Activated CD4-positive, alpha-beta T cell treated with anti-CD3 and anti-CD28 coated beads for 48 hours (primary cell): ENCODE measurements at regions not wholly inside any gene's neighbourhood (a gene's known extent, or its start where the extent isn't known, plus 50 kb on each side); places are given as distances from the start of the nearest gene placed in this dataset.

Experiments
- DNase-seq: peaks from one replicate; pipeline ENCODE4 v3.0.0-alpha.2; 2020

DNA sequence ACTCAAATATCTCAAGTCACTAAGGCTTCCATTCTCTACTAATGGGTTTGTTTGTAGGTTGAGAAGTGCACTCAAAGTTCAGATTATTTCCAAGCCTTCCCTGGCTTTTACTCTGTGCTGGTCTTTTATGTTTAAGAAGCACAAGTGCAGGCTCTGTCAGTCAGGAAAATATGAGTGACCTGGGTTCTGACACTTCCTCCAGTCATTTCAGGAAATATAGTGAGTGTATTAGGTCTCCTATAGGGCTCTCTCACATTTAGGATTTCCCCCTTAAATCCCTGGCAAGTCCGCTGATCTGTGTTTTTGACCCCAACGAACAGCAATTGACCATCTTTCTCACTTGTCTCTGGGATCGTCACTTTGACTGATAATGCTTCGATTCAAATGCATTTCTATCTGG is 210.2 kb downstream of the ARPP21 start:
- DNase-seq = no peak

DNA sequence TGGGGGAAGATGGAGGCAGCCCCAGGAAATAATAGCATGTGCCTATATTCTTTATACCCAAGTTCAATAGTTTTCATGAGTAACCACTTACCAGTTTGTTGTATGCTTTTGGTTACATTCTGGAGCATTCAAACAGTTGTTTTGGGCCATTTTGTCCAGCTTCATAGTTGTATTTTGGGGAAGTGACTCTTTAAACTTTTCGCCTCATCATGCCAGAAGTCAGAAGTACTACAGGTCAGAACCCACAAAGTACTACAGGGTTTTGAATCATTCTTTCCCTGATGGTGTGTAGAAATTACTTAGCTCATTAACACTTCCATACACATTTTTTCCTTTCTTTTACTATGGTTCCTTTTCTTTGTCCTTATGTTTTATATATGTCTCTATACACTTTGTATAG is 210.6 kb downstream of the ARPP21 start:
- DNase-seq = no peak

DNA sequence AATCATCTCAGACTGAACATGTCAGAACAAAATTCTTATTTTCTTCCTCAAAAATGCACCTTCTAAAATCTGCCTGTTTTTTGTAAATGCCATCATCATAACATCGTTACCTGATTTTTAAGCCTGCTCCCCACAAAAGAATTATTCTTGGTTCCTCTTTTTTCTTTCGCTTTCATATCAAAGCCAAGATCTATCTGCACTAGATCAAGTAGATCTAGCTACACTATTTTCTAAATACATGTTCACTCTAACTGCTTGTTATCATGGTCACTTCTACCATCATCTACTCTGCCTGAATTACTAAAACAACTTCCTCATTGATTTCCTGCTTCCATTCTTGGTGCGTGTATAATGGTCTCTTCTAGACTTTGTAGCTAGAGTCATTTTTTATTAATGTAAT is 217.7 kb downstream of the ARPP21 start:
- no peak for DNase-seq

DNA sequence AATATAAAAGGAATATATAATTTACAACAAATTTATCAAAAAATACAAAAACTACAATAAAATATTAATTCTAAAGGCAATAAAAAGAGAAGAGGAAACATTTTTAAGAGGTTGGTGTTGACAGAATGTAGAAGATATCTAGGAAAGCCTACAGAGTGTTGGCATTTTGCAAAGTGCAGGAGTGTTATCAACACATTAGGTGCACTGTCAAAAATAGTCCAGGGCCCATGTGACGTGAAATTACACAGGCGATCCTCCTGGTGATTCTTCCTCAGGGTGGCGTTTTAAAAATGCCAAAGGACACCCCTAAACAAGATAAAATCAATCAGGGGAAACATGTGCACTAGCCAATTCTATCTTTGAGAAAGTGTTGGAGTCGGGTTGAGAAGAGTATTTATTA is 222.7 kb downstream of the ARPP21 start:
- DNase-seq = no peak

DNA sequence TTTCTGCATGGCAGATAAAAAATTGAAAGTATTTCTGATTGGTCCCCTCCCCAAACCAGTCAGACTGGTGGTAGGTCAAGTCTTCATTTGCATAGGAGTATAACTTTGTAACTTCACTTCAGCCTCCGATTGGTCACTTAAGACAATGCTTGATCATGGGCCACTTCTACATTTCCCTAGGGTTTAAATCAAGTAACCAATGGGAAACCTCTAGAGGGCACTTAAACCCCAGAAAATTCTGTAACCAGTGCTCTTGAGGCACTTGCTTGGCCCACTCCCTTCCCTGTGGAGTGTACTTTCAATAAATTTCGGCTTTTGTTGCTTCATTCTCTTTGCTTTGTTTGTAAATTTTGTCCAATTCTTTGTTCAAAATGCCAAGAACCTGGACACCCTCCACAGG is 225.5 kb downstream of the ARPP21 start:
- no peak for DNase-seq

DNA sequence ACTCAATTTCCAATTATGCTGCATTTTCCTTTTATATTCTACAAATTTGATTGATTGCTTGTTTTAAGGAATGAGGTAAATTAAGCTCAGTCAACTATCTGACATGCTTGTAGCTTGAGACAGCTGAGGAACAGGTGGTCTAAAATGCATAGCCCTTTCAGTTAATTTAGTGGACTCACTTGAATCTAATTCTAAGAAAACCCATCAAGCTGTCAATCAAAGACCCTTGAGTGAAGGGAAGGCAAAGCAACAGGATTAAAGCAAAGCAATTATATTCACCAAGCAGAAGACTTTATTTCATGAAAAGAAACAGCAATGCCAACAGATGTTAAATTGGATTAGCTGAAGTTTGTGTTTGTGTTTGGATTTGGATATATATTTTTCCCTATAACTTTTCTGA is 228.5 kb downstream of the ARPP21 start:
- no peak for DNase-seq

DNA sequence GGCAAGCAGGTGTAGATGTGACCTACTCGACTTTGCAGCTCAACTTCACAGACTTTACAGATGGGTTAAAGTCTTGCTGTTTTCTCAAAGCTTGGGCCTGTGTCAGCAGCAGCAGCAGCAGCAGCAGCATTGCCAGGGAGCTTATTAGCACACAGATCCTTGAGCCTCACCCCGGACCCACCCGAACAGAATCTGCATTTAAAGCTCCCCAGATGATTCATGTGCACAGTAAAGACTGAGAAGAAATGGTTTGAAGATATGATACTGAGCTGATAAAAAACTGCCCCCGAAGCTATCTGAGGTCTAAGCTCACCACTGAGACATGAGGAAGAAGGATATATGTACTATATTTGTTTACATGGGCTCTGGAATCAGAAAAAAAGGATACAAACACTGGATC is 231.7 kb downstream of the ARPP21 start:
- no peak for DNase-seq

DNA sequence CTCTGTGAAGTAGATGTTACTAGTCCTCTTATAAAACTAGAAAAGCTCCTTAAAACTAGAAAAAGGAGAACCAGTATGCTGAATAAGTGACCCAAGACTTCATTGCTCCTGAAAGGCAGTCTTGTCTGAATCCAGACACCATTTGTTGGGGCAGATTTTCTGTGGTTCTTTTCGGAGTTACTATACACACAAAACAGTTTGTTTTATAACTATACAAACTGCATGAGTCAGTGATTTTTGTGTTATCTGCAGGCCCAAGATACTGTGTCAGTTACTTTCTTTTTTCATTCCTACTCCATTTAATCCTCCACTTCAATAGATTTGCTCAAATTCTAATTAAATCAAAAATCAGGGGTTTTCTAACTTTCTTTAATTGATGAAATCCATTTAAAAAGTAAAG is 244.6 kb downstream of the ARPP21 start:
- no peak for DNase-seq

DNA sequence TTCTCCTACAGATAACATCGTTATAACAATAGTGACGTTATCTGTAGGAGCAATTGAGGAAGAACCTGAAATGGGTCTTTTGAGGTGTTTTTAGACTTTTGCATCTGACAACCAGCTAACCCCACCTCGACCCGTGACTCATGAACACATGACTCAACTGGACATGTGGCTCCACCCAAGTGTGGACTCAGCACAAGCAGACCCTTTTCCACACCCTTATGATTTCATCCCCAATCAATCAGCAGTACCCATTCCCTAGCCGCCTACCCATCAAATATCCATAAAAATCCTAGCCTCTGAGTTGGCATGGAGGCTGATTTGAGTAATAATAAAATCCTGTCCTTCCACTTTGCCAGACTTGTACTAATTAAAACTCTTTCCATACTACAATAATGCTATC is 255.4 kb downstream of the ARPP21 start:
- DNase-seq = no peak

DNA sequence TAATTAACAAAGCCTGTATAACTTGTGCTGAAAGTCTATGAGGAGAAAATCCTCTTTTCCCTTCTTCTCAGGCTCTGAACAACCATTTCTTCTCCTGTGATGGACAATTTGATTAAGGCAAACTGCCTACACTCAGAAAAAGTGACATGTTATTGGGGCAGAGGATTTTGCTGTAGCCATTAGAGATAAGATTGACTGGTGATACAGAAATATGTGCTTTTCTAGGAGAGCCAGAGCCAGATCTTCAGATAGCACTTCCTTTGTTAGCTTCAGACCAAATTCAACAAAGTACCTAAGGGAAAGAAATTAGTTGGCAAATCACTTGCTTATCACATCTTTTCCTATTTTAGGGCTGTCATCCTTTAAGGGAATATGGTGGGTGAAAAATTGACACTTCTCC is 259.9 kb downstream of the ARPP21 start:
- DNase-seq = no peak

DNA sequence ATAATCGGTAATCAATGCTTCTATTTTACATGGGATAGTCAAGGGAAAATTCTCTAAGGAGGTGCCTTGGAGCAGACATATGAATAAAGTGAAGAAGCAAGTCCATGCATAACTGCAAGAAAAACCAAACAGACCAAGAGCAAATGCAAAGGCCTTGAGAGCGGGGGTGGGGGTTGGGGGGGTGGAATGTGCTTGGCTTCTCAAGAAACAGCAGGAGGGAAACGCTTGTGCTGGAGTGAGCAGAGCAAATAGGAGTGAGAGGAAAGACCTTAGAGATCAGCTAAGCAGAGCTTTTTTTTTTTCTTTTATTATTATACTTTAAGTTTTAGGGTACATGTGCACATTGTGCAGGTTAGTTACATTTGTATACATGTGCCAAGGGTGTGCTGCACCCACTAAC is 260.8 kb downstream of the ARPP21 start:
- DNase-seq = no peak

DNA sequence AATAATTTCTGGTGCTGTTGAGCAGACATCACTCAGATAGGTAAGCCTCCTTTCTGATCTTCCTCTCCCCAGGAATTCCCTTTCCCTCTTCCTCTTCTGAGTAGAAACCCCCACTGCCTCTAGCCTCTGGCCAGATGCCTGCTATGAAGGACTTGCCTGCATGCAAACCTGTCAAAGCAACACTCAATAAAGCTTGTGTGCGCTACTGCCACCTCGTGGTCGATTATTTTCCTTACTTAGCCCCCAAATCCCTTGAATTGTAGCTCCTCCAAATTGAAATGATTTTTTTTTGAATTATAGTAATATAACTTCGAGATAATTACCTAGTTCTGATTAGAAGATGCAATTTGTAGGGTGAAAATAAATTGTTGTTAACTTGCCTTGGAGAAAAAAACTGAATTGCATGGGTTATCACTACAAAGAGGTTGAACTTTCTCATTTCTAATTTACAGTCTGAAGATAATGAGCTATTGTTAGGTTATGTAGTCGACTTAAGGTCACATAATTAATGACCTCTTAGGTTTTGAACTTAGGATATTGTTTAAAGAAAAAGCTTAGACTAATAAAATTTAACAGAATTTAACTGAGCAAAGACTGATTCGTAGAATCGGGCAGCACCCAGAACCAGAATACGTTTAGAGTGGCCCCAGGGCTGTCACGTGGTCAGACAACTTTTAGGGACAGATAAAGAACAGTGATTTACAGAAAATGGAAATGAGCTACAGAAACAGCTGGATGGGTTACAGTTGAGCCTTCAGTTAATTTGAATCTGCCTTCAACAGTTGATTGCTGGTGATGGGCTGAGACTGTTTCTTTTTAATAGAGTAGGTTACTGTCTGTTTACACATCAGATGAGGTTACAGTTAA is 269.3 kb downstream of the ARPP21 start:
- DNase-seq = peak; percentile 62

DNA sequence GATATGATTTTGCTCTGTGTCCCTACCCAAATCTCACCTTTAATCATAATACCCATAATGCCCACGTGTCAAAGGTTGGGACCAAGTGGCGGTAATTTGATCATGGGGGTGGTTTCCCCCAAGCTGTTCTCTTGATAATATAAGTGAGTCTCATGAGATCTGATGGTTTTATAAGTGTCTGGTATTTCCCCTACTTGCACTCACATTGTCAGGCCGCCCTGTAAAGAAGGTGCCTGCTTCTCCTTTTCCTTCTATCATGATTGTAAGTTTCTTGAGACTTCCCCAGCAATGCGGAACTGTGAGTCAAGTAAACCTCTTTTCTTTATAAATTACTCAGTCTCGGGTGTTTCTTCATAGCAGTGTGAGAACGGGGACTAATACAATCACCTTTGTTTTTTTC is 279.8 kb downstream of the ARPP21 start:
- no peak for DNase-seq

DNA sequence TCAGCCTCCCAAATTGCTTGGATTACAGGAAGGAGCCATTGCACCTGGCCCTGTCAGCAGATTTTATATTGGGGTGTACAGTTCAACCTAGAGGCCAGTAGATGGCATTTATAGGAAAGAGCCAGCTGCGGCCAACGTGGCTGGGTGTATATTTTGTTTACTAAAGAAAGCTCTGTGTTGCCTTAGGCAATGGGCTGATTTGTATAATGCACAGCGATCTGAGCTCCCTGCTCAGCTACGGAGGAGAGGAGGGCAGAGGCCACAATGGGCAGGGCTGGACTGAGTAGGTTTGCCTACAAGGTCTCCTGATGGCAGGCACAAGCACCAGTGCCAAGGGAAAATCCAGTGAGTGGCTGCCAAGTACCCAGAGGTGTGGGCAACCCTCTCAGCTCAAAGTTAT is 282.4 kb downstream of the ARPP21 start:
- no peak for DNase-seq

DNA sequence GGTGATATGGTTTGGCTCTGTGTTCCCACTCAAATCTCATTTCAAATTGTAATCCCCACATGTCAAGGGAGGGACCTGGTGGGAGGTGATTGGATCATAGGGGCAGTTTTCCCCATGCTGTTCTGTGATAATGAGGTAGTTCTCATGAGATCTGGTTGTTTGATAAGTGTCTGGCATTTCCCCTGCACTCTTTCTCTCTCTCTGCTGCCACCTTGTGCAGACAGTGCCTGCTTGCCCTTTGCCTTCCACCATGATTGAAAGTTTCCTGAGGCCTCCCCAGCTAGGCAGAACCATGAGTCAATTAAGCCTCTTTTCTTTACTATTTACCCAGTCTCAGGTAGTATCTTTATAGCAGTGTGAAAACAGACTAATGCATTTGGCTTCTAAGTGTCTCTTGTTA is 284.7 kb downstream of the ARPP21 start:
- DNase-seq = peak; percentile 8

DNA sequence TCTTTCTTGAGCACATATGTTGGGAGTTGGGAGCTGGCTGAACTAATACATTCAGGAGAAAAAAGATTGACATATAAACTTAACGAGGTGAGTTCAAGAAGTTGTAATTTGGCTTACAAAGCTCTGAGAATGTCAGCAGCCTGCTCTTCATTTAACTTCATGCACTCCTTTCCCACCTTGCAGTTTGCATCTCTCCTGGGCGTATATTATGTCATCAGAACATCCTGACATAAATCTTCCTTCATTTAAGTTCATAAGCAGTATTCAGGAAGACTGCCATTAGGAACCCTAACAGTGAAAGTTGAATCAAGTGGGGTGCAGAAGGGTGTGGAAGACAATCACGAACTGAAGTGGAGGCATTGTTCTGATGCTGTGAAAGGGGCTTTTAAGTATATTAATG is 288.1 kb downstream of the ARPP21 start:
- no peak for DNase-seq

DNA sequence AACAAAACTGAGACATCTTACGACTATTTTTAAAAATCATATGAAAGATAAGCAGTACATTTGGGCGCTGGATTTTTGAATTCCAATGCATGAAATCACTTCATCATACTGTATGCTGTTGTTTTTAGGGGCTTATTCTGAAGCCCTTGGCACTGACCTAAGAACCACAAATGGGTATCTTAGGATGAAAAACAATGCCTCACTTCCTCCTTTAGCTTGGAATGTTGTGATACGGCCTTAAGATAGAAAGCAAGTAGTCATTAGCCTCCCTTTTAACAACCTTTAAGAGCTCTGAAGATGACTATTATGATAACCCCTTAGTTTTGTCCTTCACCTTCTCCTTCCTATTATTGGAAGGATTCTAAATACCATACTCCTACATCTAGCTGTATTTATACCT is 289.8 kb downstream of the ARPP21 start:
- no peak for DNase-seq

DNA sequence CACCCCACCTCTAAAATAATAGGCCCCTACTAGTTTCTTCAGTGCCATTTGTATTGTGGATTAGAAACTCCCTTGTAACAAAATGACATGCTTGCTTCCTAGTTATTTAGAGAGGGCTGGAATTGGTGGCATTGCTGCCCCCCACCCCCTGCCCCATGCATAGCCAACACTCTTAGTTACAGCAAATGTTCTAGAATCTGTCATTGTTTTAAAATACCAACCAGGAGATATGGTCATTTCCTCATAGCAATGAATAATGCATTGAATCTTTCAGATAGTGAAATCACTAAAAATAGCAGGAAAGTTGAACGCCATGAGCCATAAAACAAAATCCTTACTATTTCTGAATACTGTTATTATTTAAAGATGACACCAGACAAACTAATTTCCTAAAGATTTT is 292.5 kb downstream of the ARPP21 start:
- no peak for DNase-seq

DNA sequence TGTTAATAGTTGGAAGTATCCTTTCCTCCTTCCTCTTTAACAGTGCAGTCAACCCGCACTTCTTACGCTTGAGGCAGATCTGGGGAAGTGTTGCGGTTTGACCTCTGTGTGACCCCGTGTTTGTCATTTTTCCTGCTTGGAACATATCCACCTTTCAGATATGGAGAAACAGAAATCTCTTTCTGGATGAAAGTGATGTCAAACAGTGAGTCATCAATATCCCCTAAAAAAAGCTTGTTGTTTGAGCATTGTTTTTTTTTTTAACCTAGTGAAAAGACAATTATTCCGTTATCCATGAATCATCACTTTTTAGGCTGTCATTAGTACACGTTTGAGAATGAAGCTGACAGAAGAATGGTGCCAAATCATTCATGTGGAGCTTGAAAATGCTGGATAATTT is 293.7 kb downstream of the ARPP21 start:
- no peak for DNase-seq

DNA sequence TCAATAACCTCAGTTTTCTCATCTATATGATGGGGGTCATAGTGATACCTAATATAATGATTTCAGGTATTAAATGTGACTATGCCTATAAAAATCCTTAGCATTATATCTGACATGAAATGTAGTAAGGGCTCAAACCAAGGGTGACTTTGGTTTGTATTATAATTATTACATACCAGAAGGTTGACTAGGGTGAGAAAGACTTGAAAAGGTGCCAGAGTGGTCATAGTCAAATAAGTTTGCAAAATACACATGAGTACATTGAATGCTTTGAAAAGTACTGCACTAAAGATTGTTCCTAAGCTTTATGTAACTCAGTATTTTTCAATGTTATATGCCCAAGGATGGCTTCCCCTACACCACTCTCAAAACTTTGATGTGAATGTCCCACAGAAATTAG is 297.2 kb downstream of the ARPP21 start:
- DNase-seq = no peak

DNA sequence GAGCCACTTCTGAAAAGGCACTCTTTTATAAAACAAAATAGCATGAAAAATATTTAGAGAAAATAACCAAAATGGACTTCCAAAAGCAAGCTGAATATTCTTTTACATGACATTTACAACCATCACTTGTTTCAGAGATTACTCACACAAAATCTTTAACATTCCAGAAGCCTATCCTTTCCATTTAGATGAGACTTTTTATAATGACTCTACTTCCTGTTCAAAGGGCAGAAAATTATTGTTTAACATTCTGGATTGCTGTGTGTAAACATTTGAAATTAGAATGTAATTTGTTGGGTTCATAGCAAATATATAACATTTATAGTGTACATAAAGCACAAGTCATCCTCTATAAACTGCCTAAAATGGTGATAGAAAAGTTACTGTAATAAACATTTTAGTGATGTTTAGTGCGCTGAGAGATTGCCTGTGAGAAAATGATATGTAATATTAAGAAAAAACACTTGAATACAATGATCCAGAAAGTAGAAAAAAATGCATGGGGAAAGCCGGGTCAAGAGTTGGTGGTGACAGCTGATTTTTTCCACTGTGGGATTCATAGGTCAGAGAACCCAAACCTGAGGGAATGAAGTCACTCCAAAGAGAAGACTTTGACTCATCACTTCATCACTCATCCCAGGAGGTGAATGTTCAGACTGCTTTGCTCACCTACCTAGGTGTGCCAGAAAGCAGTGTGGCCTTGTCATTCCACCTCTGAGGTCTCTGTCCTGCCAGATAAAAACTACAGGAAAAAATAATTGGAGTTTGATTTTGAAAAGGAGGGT is 305.8 kb downstream of the ARPP21 start:
- no peak for DNase-seq

DNA sequence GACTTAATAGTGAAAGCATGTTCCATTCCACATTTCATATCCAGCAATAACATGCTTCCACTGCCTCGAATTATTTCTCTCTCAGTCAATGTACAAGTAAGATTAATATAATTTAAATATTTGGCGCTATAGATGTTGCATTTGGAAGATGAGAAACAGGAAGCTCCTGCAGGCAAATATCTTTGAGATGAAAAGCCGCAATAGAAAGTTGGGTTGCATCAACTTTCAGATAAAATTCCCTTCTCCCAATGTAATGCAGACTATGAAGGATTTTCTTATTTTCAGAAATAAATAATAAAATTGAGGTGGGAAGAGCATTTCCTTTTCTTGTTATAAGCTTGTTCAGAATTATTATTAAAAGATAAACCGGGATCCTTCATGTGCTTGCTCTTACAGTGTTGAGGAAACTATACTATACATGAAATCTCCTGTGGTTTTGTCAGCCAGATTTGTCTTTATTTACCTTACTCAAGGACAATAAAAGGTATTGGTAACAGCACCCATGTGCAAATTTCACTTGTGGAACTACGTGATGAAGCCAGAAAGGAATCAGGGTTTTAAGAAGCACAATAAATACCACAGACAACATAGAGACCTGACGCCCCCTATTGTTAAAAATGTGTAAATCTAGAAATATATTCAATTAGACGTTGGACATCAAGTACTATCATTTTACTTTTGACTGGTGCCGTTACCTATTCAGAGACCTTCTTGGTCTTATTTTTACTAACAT is 307.0 kb downstream of the ARPP21 start:
- DNase-seq = no peak

DNA sequence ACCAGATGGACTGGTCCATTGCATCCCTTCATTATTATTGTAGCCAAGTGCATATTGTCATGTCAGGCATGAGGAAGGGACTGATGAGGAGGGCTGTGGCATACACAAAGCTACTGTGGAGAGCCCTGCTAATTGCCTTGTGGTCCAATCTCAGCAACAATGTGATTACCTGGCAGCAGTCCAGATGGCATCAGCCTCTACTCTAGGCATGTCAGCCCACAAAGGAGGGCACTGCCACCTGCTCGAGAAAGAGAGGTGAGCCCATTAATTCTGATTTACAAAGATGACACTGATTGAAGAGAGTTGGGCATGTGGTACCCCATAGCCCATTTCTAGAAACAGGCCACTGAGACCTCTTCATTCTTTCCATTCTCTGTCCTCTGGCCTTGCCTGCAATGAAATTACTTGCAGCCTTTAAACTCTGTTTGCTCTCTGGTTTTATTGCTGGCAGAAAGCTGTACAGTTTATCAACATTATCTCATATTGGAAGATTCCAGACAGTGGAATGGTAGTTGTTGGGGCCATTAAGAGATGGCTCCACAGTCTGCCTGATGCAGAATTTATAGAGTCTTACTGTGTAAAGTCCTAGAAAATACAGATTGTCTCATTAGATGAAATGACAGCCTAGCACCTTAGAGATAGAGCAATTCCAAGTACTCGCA is 307.7 kb downstream of the ARPP21 start:
- DNase-seq = no peak
